A549 (cell line): ENCODE measurements at regions not wholly inside any gene's neighbourhood (a gene's known extent, or its start where the extent isn't known, plus 50 kb on each side); places are given as distances from the start of the nearest gene placed in this dataset.

ENCODE experiments used
- CBX8 ChIP-seq: fragments of 200-600 bp; sonication (generic); IDR thresholded peaks from 2 replicates; pipeline ENCODE4 v1.6.1; 2016
- CTCF ChIP-seq: fragments of >200 bp; sonication (Bioruptor Twin); formaldehyde crosslinking; IDR thresholded peaks from 3 replicates; pipeline ENCODE4 v1.5.1; 2016
- ELK1 ChIP-seq: fragments of 150-350 bp; IDR thresholded peaks from 2 replicates; pipeline ENCODE4 v1.6.1; 2014; ENCODE audit warnings: low read depth, mild to moderate bottlenecking, low read length
- EP300 ChIP-seq, 2 experiments: fragments of >200 bp; sonication (Bioruptor Twin); formaldehyde crosslinking; IDR thresholded peaks; 2 replicates in 1 of 2; 3 replicates in 1 of 2; pipeline ENCODE4 v1.6.1; 2016 to 2017
- HDAC2 ChIP-seq: fragments of 200-600 bp; sonication (generic); IDR thresholded peaks from 2 replicates; pipeline ENCODE4 v1.6.1; 2016
- JUNB ChIP-seq: fragments of >200 bp; sonication (Bioruptor Twin); formaldehyde crosslinking; IDR thresholded peaks from 2 replicates; pipeline ENCODE4 v1.6.1; 2016
- MAFK ChIP-seq: fragments of 450-650 bp; IDR thresholded peaks from 2 replicates; pipeline ENCODE4 v1.6.1; 2014; ENCODE audit not compliant: partially characterized antibody
- MAX ChIP-seq: IDR thresholded peaks from 2 replicates; pipeline ENCODE4 v1.6.1; 2012
- POLR2A ChIP-seq: IDR thresholded peaks from 2 replicates; pipeline ENCODE4 v1.6.1; 2012; ENCODE audit warnings: mild to moderate bottlenecking, low read length
- RAD21 ChIP-seq, 2 experiments: fragments of >200 bp in 1 of 2; sonication (Bioruptor Twin) in 1 of 2; formaldehyde crosslinking in 1 of 2; IDR thresholded peaks in 1 of 2; conservative IDR thresholded peaks in 1 of 2; 2 replicates in 1 of 2; 3 replicates in 1 of 2; pipeline ENCODE4 v1.6.1; 2012 to 2018; ENCODE audit warnings: inconsistent platforms in 1 of 2
- REST ChIP-seq: fragments of 200-600 bp; sonication (generic); IDR thresholded peaks from 2 replicates; pipeline ENCODE4 v1.6.1; 2016; ENCODE audit warnings: antibody characterized with exemption, mild to moderate bottlenecking, moderate library complexity
- RNF2 ChIP-seq: fragments of 200-600 bp; sonication (generic); IDR thresholded peaks from 2 replicates; pipeline ENCODE4 v1.6.1; 2016; ENCODE audit warnings: low read depth, mild to moderate bottlenecking, antibody characterized with exemption, moderate library complexity, borderline replicate concordance

- TF ChIP-seq RAD21 (conservative IDR thresholded peaks at IDR 0.05 in 1 of 2, IDR thresholded peaks at IDR 0.05 in 1 of 2), result no peak
- no peak for TF ChIP-seq CTCF
- no peak for TF ChIP-seq RNF2
- no peak for TF ChIP-seq POLR2A
- TF ChIP-seq EP300 (IDR thresholded peaks at IDR 0.05), result no peak
- TF ChIP-seq REST, result no peak
- no peak for TF ChIP-seq HDAC2
- TF ChIP-seq ELK1, result no peak
- no peak for TF ChIP-seq CBX8
- TF ChIP-seq MAX, result no peak
- no peak for TF ChIP-seq JUNB
- no peak for TF ChIP-seq MAFK
These were observed 531.7 kb upstream of the ARGLU1 start for GRCh38 chr13:107099661-107100060.
